OCI-LY1 (cell line): ENCODE measurements at regions not wholly inside any gene's neighbourhood (a gene's known extent, or its start where the extent isn't known, plus 50 kb on each side); places are given as distances from the start of the nearest gene placed in this dataset.

Experiments used
- H2AFZ ChIP-seq: fragments of 200-600 bp; sonication (generic), shearing (Covaris generic); 2 replicates; pipeline ENCODE4 v1.6.0; 2014; ENCODE audit warnings: antibody characterized with exemption, mild to moderate bottlenecking, low read length
- H3F3A ChIP-seq: fragments of 200-600 bp; sonication (generic), shearing (Covaris generic); 2 replicates; pipeline ENCODE4 v1.6.0; 2014; ENCODE audit warnings: mild to moderate bottlenecking, antibody characterized with exemption, low read length, moderate library complexity; ENCODE audit not compliant: insufficient read depth
- H3K27ac ChIP-seq: fragments of 200-600 bp; sonication (generic); 2 replicates; pipeline ENCODE4 v1.5.1; 2014; ENCODE audit warnings: low read length, mixed run types, mild to moderate bottlenecking, low read depth; ENCODE audit not compliant: poor library complexity, severe bottlenecking
- H3K27me3 ChIP-seq: fragments of 200-600 bp; sonication (generic); 2 replicates; pipeline ENCODE4 v1.6.0; 2014; ENCODE audit warnings: antibody characterized with exemption, mild to moderate bottlenecking, low read length, moderate library complexity; ENCODE audit not compliant: insufficient read depth
- H3K36me3 ChIP-seq: fragments of 200-600 bp; sonication (generic); 2 replicates; pipeline ENCODE4 v1.6.1; 2014; ENCODE audit warnings: mild to moderate bottlenecking, antibody characterized with exemption, low read length, moderate library complexity, mixed read lengths; ENCODE audit not compliant: insufficient read depth
- H3K4me1 ChIP-seq: fragments of 200-600 bp; sonication (generic); 2 replicates; pipeline ENCODE4 v1.5.1; 2014; ENCODE audit warnings: mild to moderate bottlenecking, low read length, moderate library complexity; ENCODE audit not compliant: insufficient read depth, severe bottlenecking
- H3K4me2 ChIP-seq: fragments of 200-600 bp; sonication (generic), shearing (Covaris generic); 2 replicates; pipeline ENCODE4 v1.6.1; 2014; ENCODE audit warnings: low read length
- H3K4me3 ChIP-seq: fragments of 200-600 bp; sonication (generic); 2 replicates; pipeline ENCODE4 v1.5.1; 2014; ENCODE audit warnings: low read length, low read depth, mild to moderate bottlenecking, mixed read lengths; ENCODE audit not compliant: poor library complexity, severe bottlenecking
- H3K79me2 ChIP-seq: fragments of 200-600 bp; shearing (Covaris generic); 2 replicates; pipeline ENCODE4 v1.6.1; 2016; ENCODE audit warnings: mixed run types, low read length, mixed read lengths; ENCODE audit not compliant: insufficient read depth
- H3K9ac ChIP-seq: fragments of 200-600 bp; sonication (generic), shearing (Covaris generic); 2 replicates; pipeline ENCODE4 v1.6.1; 2014; ENCODE audit warnings: mild to moderate bottlenecking, low read length, mixed read lengths
- H3K9me2 ChIP-seq: fragments of 200-600 bp; sonication (generic), shearing (Covaris generic); 2 replicates; pipeline ENCODE4 v1.6.1; 2014; ENCODE audit warnings: low read depth, mild to moderate bottlenecking, low read length, mixed read lengths
- H3K9me3 ChIP-seq: fragments of 200-600 bp; shearing (Covaris generic); 2 replicates; pipeline ENCODE4 v1.6.1; 2014; ENCODE audit warnings: low read length, mixed read lengths
- H4K20me1 ChIP-seq: fragments of 200-600 bp; sonication (generic), shearing (Covaris generic); 2 replicates; pipeline ENCODE4 v1.6.0; 2016; ENCODE audit warnings: mild to moderate bottlenecking, low read length; ENCODE audit not compliant: insufficient read depth
- CTCF ChIP-seq: fragments of 200-600 bp; sonication (generic), shearing (Covaris generic); IDR thresholded peaks from 2 replicates; pipeline ENCODE4 v1.5.1; 2017; ENCODE audit warnings: mild to moderate bottlenecking, antibody characterized with exemption, low read length, moderate library complexity, mixed read lengths
- EZH2 ChIP-seq: fragments of 200-600 bp; sonication (generic), shearing (Covaris generic); IDR thresholded peaks from 2 replicates; pipeline ENCODE4 v1.8.0; 2017; ENCODE audit warnings: borderline replicate concordance, mixed run types, mild to moderate bottlenecking, antibody characterized with exemption, low read length, moderate library complexity, mixed read lengths

GRCh38 chr2:238657132-238658053, 190.5 kb upstream of the TWIST2 start:
- Histone ChIP-seq H3K4me3 (no peak overlapping the region), H3K4me1 (no peaks in the 10 kb centered on the region), H3F3A (no peaks in the 10 kb centered on the region), H3K27ac (no peak overlapping the region), H3K9me3 (0 out of 2 replicates have a peak, but pooled peaks cover 2% of the 10 kb centered on the region), H3K9me2 (no peaks in the 10 kb centered on the region), H2AFZ (no peak overlapping the region), H4K20me1 (no peaks in the 10 kb centered on the region), H3K9ac (no peak overlapping the region), H3K79me2 (no peaks in the 10 kb centered on the region), H3K36me3 (no peaks in the 10 kb centered on the region), H3K4me2 (no peak overlapping the region), H3K27me3 (no peaks in the 10 kb centered on the region; the same call in 1 of the 2 replicates)
- TF ChIP-seq EZH2 = no peak
- no peak for TF ChIP-seq CTCF

GRCh38 chr2:238658054-238658407, 189.9 kb upstream of the TWIST2 start:
- no peak overlapping the region for H3K4me2 ChIP-seq
- H3K27me3 ChIP-seq = no peaks in the 10 kb centered on the region; the same call in 1 of the 2 replicates
- no peaks in the 10 kb centered on the region for H3F3A ChIP-seq
- no peak overlapping the region for H3K27ac ChIP-seq
- H3K36me3 ChIP-seq = no peaks in the 10 kb centered on the region
- no peak overlapping the region for H2AFZ ChIP-seq
- H3K79me2 ChIP-seq = no peaks in the 10 kb centered on the region
- TF ChIP-seq EZH2 = no peak
- no peak for TF ChIP-seq CTCF
- 0 out of 2 replicates have a peak, but pooled peaks cover 2% of the 10 kb centered on the region for H3K9me3 ChIP-seq
- no peak overlapping the region for H3K4me3 ChIP-seq
- H4K20me1 ChIP-seq = no peaks in the 10 kb centered on the region
- H3K9me2 ChIP-seq = no peaks in the 10 kb centered on the region
- H3K9ac ChIP-seq = no peak overlapping the region
- no peaks in the 10 kb centered on the region for H3K4me1 ChIP-seq

- Histone ChIP-seq H3F3A (no peaks in the 10 kb centered on the region), H3K27ac (no peak overlapping the region), H3K9me3 (0 out of 2 replicates have a peak, but pooled peaks cover 2% of the 10 kb centered on the region), H3K4me3 (no peak overlapping the region), H3K4me2 (no peak overlapping the region), H2AFZ (no peak overlapping the region), H3K9me2 (no peaks in the 10 kb centered on the region), H3K27me3 (no peaks in the 10 kb centered on the region; the same call in 1 of the 2 replicates), H3K4me1 (no peaks in the 10 kb centered on the region), H3K36me3 (no peaks in the 10 kb centered on the region), H3K79me2 (no peaks in the 10 kb centered on the region), H4K20me1 (no peaks in the 10 kb centered on the region), H3K9ac (no peak overlapping the region)
- TF ChIP-seq EZH2 (no peak), CTCF (no peak)
Measured at GRCh38 chr2:238658820-238659219, 189.1 kb upstream of the TWIST2 start.
